OCI-LY7 (cell line): ENCODE measurements at regions not wholly inside any gene's neighbourhood (a gene's known extent, or its start where the extent isn't known, plus 50 kb on each side); places are given as distances from the start of the nearest gene placed in this dataset.

ENCODE experiments used
- BruUV-seq: library from RNA; stranded (reverse); fragments of 400-500 nt; replicated peaks from 2 replicates; lab custom pipeline; 2021; lab: Mats Ljungman, UMichigan
- CTCF ChIA-PET: fragments of 300-600 bp; sonication (Branson Sonifier 250); formaldehyde crosslinking; loops from one replicate; lab custom pipeline; 2022; ENCODE audit warnings: antibody characterized with exemption; ENCODE audit not compliant: unreplicated experiment; lab: Charles Lee
- POLR2A ChIA-PET: fragments of 300-600 bp; sonication (Branson Sonifier 250); formaldehyde crosslinking; loops from one replicate; lab custom pipeline; 2022; ENCODE audit warnings: antibody characterized with exemption; lab: Charles Lee
- DNase-seq: peaks from one replicate; pipeline ENCODE4 v3.0.0-alpha.2; 2015; ENCODE audit warnings: low spot score
- H2AFZ ChIP-seq: fragments of 200-600 bp; sonication (generic), shearing (Covaris generic); 2 replicates; pipeline ENCODE4 v1.6.1; 2014; ENCODE audit warnings: mild to moderate bottlenecking, antibody characterized with exemption, low read length, moderate library complexity
- H3K27ac ChIP-seq: fragments of 200-600 bp; sonication (generic); 2 replicates; pipeline ENCODE4 v1.5.1; 2014; ENCODE audit warnings: mixed run types, low read depth, mild to moderate bottlenecking, moderate library complexity, low read length, inconsistent platforms; ENCODE audit not compliant: poor library complexity, severe bottlenecking
- H3K36me3 ChIP-seq: fragments of 200-600 bp; sonication (generic); 2 replicates; pipeline ENCODE4 v1.6.1; 2014; ENCODE audit warnings: mild to moderate bottlenecking, antibody characterized with exemption, low read length, moderate library complexity, mixed read lengths; ENCODE audit not compliant: insufficient read depth
- H3K4me1 ChIP-seq: fragments of 200-600 bp; sonication (generic); 2 replicates; pipeline ENCODE4 v1.5.1; 2014; ENCODE audit warnings: mild to moderate bottlenecking, low read length; ENCODE audit not compliant: insufficient read depth, poor library complexity, severe bottlenecking
- H3K4me2 ChIP-seq: fragments of 200-600 bp; sonication (generic); 2 replicates; pipeline ENCODE4 v1.6.1; 2014; ENCODE audit warnings: mild to moderate bottlenecking, low read length
- H3K4me3 ChIP-seq: fragments of 200-600 bp; sonication (generic); 2 replicates; pipeline ENCODE4 v1.5.1; 2014; ENCODE audit warnings: mild to moderate bottlenecking, low read depth, low read length; ENCODE audit not compliant: poor library complexity, severe bottlenecking
- H3K79me2 ChIP-seq: fragments of 200-600 bp; sonication (generic); 2 replicates; pipeline ENCODE4 v1.6.1; 2016; ENCODE audit warnings: low read depth, mild to moderate bottlenecking, low read length, moderate library complexity, mixed read lengths; ENCODE audit not compliant: insufficient read depth
- H3K9me2 ChIP-seq: fragments of 200-600 bp; sonication (generic); 2 replicates; pipeline ENCODE4 v1.6.1; 2016; ENCODE audit warnings: mild to moderate bottlenecking, low read length, mixed read lengths; ENCODE audit not compliant: insufficient read depth
- H3K9me3 ChIP-seq: fragments of 200-600 bp; sonication (generic); 2 replicates; pipeline ENCODE4 v1.6.1; 2014; ENCODE audit warnings: mild to moderate bottlenecking, mixed run types, low read length, mixed read lengths
- H4K20me1 ChIP-seq: fragments of 200-600 bp; sonication (generic); 2 replicates; pipeline ENCODE4 v1.6.1; 2014; ENCODE audit warnings: mild to moderate bottlenecking, antibody characterized with exemption, low read length, moderate library complexity, mixed read lengths; ENCODE audit not compliant: insufficient read depth
- CTCF ChIP-seq: fragments of 200-600 bp; sonication (generic); conservative IDR thresholded peaks from 2 replicates; pipeline ENCODE4 v1.5.1; 2014; ENCODE audit warnings: mild to moderate bottlenecking, antibody characterized with exemption, low read length, moderate library complexity, mixed read lengths
- EZH2phosphoT487 ChIP-seq: fragments of 200-600 bp; sonication (generic); IDR thresholded peaks from 2 replicates; pipeline ENCODE4 v1.6.1; 2018; ENCODE audit warnings: low read depth, borderline replicate concordance, mild to moderate bottlenecking, mixed run types, antibody characterized with exemption, low read length, moderate library complexity, mixed read lengths
- intact Hi-C: fragments of 100-400 bp; cut with micrococcal nuclease; formaldehyde crosslinking; loops from one replicate; pipeline ENCODE4 v1.10.0; 2022; ENCODE audit not compliant: unreplicated experiment

DNA sequence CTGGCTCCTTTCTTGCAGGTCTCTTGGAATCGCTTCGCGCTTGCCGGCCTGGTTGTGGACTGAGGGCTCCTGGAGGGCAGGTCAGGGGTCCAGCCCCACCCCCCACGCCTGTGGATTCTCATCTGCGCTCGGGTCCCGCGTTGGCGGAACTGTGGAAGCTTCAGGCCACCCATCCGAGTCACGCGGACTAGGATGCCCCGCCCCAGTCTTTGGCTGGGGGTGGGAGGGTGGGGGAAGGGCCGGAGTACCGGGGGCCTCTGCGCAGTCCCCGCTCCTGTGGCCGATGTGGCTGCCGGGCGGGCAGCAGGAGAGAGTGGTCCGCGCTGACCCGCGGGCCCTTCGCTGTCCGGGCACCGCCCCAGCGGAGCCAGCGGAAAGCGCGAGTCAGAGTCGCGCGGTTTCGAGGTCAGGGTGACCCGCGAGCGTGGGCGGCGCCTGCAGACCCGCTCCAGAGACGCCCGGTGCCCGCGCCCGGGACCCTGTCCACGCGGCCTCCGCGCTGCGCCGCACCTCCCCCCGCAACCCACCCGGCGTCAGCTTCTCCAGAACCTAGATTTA lies 114.2 kb downstream of the KLF13 start:
- H2AFZ ChIP-seq, result peak overlapping the region; percentile 64; the same call in 1 of the 2 replicates
- no peaks in the 10 kb centered on the region for H3K36me3 ChIP-seq
- H3K9me3 ChIP-seq, result no peaks in the 10 kb centered on the region
- no peak overlapping the region for H3K27ac ChIP-seq
- ChIA-PET CTCF (interaction anchor here (1.0 to 7.7 kb wide), 5 partner anchors 14 to 178 kb away, joined by 3 to 121 read pairs (median 5); no protein-coding TSS in a partner anchor), POLR2A (interaction anchor here (1.1 to 1.5 kb wide), 2 partner anchors 18 to 19 kb away, joined by 3 read pairs; no protein-coding TSS in a partner anchor)
- no TSS peak for BruUV-seq
- H3K79me2 ChIP-seq, result no peaks in the 10 kb centered on the region
- TF ChIP-seq CTCF (no peak), EZH2phosphoT487 (no peak)
- peak overlapping the region; percentile 50 for H3K4me2 ChIP-seq
- H3K9me2 ChIP-seq, result no peaks in the 10 kb centered on the region
- peaks cover 97% of the 10 kb centered on the region for H3K4me1 ChIP-seq
- peak overlapping the region; percentile 27 for H3K4me3 ChIP-seq
- DNase-seq, result no peak
- no peaks in the 10 kb centered on the region for H4K20me1 ChIP-seq
- intact Hi-C loops, result no loop called here

GRCh38 chr15:31442226-31442625 lies 115.6 kb downstream of the KLF13 start:
- DNase-seq, result no peak
- Histone ChIP-seq H3K4me3 (no peak overlapping the region), H3K9me3 (no peaks in the 10 kb centered on the region), H3K4me1 (peaks cover 97% of the 10 kb centered on the region), H4K20me1 (no peaks in the 10 kb centered on the region), H3K27ac (peak overlapping the region; percentile 60), H2AFZ (peak overlapping the region; percentile 64; the same call in 1 of the 2 replicates), H3K4me2 (peak overlapping the region; percentile 50), H3K36me3 (no peaks in the 10 kb centered on the region), H3K79me2 (no peaks in the 10 kb centered on the region), H3K9me2 (no peaks in the 10 kb centered on the region)
- ChIA-PET CTCF (interaction anchor here (2.1 to 2.3 kb wide), 2 partner anchors 31 to 46 kb away, joined by 5 to 11 read pairs; no protein-coding TSS in a partner anchor), POLR2A (interaction anchor here (1.3 to 1.9 kb wide), 3 partner anchors 10 to 50 kb away, joined by 4 to 7 read pairs (median 6); no protein-coding TSS in a partner anchor)
- no TSS peak for BruUV-seq
- intact Hi-C loops, result loop anchor here (2.0 kb wide), 1 partner anchor 17 kb away; no protein-coding TSS in a partner anchor
- TF ChIP-seq EZH2phosphoT487 (no peak), CTCF (no peak)

DNA sequence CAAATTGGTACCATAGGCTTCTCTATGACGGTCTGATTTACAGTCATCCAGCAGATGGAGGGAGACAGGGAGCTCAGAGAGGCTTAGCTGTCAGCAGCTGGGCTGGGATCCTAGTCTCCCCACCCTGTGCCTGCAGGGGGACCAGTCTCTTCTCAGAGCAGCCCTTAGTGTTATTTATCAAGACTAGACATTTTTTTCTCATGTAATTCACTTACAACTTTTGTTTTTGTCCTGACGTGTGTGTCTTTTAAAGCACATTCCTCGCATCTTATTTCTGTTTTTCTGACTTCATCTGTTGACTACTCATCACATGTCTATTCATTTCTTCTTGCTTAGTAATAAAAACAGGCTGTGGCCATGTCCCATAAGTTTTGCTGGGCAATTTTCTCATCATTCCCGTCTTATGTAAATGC lies 116.1 kb downstream of the KLF13 start:
- peak overlapping the region; percentile 16 for H3K4me3 ChIP-seq
- no peaks in the 10 kb centered on the region for H4K20me1 ChIP-seq
- H3K9me3 ChIP-seq, result no peaks in the 10 kb centered on the region
- peak overlapping the region; percentile 64; the same call in 1 of the 2 replicates for H2AFZ ChIP-seq
- intact Hi-C loops, result loop anchor here (2.0 kb wide), 1 partner anchor 16 kb away; no protein-coding TSS in a partner anchor
- POLR2A ChIA-PET, result interaction anchor here (0.6 to 1.9 kb wide), 5 partner anchors 10 to 50 kb away, joined by 4 to 7 read pairs (median 5); no protein-coding TSS in a partner anchor
- no peaks in the 10 kb centered on the region for H3K9me2 ChIP-seq
- peak overlapping the region; percentile 50 for H3K4me2 ChIP-seq
- H3K4me1 ChIP-seq, result peaks cover 92% of the 10 kb centered on the region
- TF ChIP-seq EZH2phosphoT487 (no peak), CTCF (peak; percentile 74)
- no TSS peak for BruUV-seq
- peak; percentile 77 for DNase-seq
- H3K27ac ChIP-seq, result peak overlapping the region; percentile 60
- CTCF ChIA-PET, result interaction anchor here (2.1 to 2.3 kb wide), 2 partner anchors 31 to 46 kb away, joined by 5 to 11 read pairs; no protein-coding TSS in a partner anchor
- H3K79me2 ChIP-seq, result no peaks in the 10 kb centered on the region
- H3K36me3 ChIP-seq, result no peaks in the 10 kb centered on the region
